GM23338 (cell line): ENCODE measurements at regions not wholly inside any gene's neighbourhood (a gene's known extent, or its start where the extent isn't known, plus 50 kb on each side); places are given as distances from the start of the nearest gene placed in this dataset.

Experiments
- ATAC-seq: fragments of 200-7000 bp; cut with Tn5 transposase; 3 replicates; pipeline ENCODE4 v1.9.1; 2020
- DNase-seq: peaks from one replicate; pipeline ENCODE4 v3.0.0-alpha.2; 2015; ENCODE audit warnings: low spot score
- H2AFZ ChIP-seq: fragments of 200-600 bp; sonication (generic); 2 replicates; pipeline ENCODE4 v1.8.0; 2016; ENCODE audit warnings: antibody characterized with exemption, mild to moderate bottlenecking, moderate library complexity
- H3F3A ChIP-seq: fragments of 200-600 bp; sonication (generic); replicated peaks from 2 replicates; pipeline ENCODE4 v1.8.0; 2017; ENCODE audit warnings: antibody characterized with exemption, mixed run types, low read depth
- H3K27ac ChIP-seq: fragments of 200-600 bp; sonication (generic); 2 replicates; pipeline ENCODE4 v1.6.1; 2016; ENCODE audit warnings: low read depth
- H3K27me3 ChIP-seq: fragments of 200-600 bp; sonication (generic); 2 replicates; pipeline ENCODE4 v1.8.0; 2016; ENCODE audit warnings: mild to moderate bottlenecking, mixed run types, moderate library complexity; ENCODE audit not compliant: insufficient read depth
- H3K36me3 ChIP-seq: fragments of 200-600 bp; sonication (generic); 2 replicates; pipeline ENCODE4 v1.8.0; 2016; ENCODE audit warnings: mild to moderate bottlenecking; ENCODE audit not compliant: insufficient read depth
- H3K4me1 ChIP-seq: fragments of 200-600 bp; sonication (generic); 2 replicates; pipeline ENCODE4 v1.8.0; 2016; ENCODE audit warnings: mild to moderate bottlenecking, moderate library complexity; ENCODE audit not compliant: insufficient read depth
- H3K4me2 ChIP-seq: fragments of 200-600 bp; sonication (generic); 2 replicates; pipeline ENCODE4 v1.7.1; 2017; ENCODE audit warnings: mixed run types
- H3K4me3 ChIP-seq: fragments of 200-600 bp; sonication (generic); 2 replicates; pipeline ENCODE4 v1.6.1; 2016; ENCODE audit warnings: mixed run types
- H3K79me2 ChIP-seq: fragments of 200-600 bp; sonication (generic); replicated peaks from 2 replicates; pipeline ENCODE4 v1.8.0; 2017; ENCODE audit warnings: mild to moderate bottlenecking; ENCODE audit not compliant: insufficient read depth
- H3K9me2 ChIP-seq: fragments of 200-600 bp; sonication (generic); 2 replicates; pipeline ENCODE4 v1.8.0; 2017; ENCODE audit not compliant: insufficient read depth
- H4K20me1 ChIP-seq: fragments of 200-600 bp; sonication (generic); replicated peaks from 2 replicates; pipeline ENCODE4 v1.8.0; 2017; ENCODE audit warnings: mild to moderate bottlenecking; ENCODE audit not compliant: insufficient read depth
- H3K27ac Mint-ChIP-seq: 2 replicates; pipeline ENCODE4 v1.8.0; 2020; ENCODE audit warnings: inconsistent platforms, mild to moderate bottlenecking, moderate library complexity, mixed read lengths
- H3K27me3 Mint-ChIP-seq: 3 replicates; pipeline ENCODE4 v1.8.0; 2022; ENCODE audit warnings: low read depth, mild to moderate bottlenecking, moderate library complexity, mixed read lengths, inconsistent platforms; ENCODE audit not compliant: insufficient read depth, poor library complexity
- H3K36me3 Mint-ChIP-seq: 3 replicates; pipeline ENCODE4 v1.8.0; 2021; ENCODE audit warnings: low read depth, mild to moderate bottlenecking, inconsistent platforms, moderate library complexity, mixed read lengths
- H3K4me1 Mint-ChIP-seq: 3 replicates; pipeline ENCODE4 v1.8.0; 2020; ENCODE audit warnings: mild to moderate bottlenecking, inconsistent platforms, mixed read lengths
- H3K4me3 Mint-ChIP-seq: 3 replicates; pipeline ENCODE4 v1.8.0; 2021; ENCODE audit warnings: moderate library complexity, mild to moderate bottlenecking, inconsistent platforms, mixed read lengths
- H3K9me3 Mint-ChIP-seq: 3 replicates; pipeline ENCODE4 v1.8.0; 2020; ENCODE audit warnings: moderate library complexity, mild to moderate bottlenecking, inconsistent platforms, mixed read lengths
- CREB1 ChIP-seq: fragments of 250-450 bp; sonication (Bioruptor Pico); IDR thresholded peaks from 2 replicates; pipeline ENCODE4 v1.5.0; 2020; ENCODE audit warnings: low read depth, mild to moderate bottlenecking, moderate library complexity
- EZH2 ChIP-seq: fragments of 200-600 bp; sonication (generic); IDR thresholded peaks from one replicate; pipeline ENCODE4 v1.8.0; 2017; ENCODE audit warnings: antibody characterized with exemption, mild to moderate bottlenecking, low read depth; ENCODE audit not compliant: unreplicated experiment
- JUNB ChIP-seq: IDR thresholded peaks from one replicate; pipeline ENCODE4 v1.6.1; 2016; ENCODE audit warnings: antibody characterized with exemption; ENCODE audit not compliant: unreplicated experiment
- POLR2AphosphoS5 ChIP-seq: IDR thresholded peaks from 2 replicates; pipeline ENCODE4 v1.6.1; 2016; ENCODE audit warnings: antibody characterized with exemption, low read depth
- REST ChIP-seq: IDR thresholded peaks from one replicate; pipeline ENCODE4 v1.6.1; 2018; ENCODE audit warnings: antibody characterized with exemption; ENCODE audit not compliant: unreplicated experiment
- STAT1 ChIP-seq: IDR thresholded peaks from one replicate; pipeline ENCODE4 v1.6.1; 2016; ENCODE audit warnings: antibody characterized with exemption; ENCODE audit not compliant: unreplicated experiment
- ZNF114 ChIP-seq: fragments of 250-450 bp; sonication (Bioruptor Pico); IDR thresholded peaks from 2 replicates; pipeline ENCODE4 v1.5.0; 2020; ENCODE audit warnings: mild to moderate bottlenecking, moderate library complexity
- ZNF331 ChIP-seq: fragments of 250-450 bp; sonication (Bioruptor Pico); IDR thresholded peaks from 2 replicates; pipeline ENCODE4 v1.5.0; 2020; ENCODE audit warnings: low read depth, mild to moderate bottlenecking, moderate library complexity
- ZNF462 ChIP-seq: fragments of 250-450 bp; sonication (Bioruptor Pico); IDR thresholded peaks from 2 replicates; pipeline ENCODE4 v1.5.0; 2020; ENCODE audit warnings: mild to moderate bottlenecking, moderate library complexity

GRCh38 chr18:30743033-30743432 lies 299.5 kb downstream of the DSC3 start:
- Mint-ChIP-seq H3K9me3 (no peaks in the 10 kb centered on the region; the same call in 1 of the 3 replicates), H3K4me1 (peaks cover 3% of the 10 kb centered on the region; the same call in 2 of the 3 replicates), H3K36me3 (peaks cover 5% of the 10 kb centered on the region; the same call in 2 of the 3 replicates), H3K4me3 (no peak overlapping the region), H3K27me3 (no peaks in the 10 kb centered on the region), H3K27ac (no peak overlapping the region)
- Histone ChIP-seq H3F3A (no peaks in the 10 kb centered on the region), H3K4me1 (no peaks in the 10 kb centered on the region), H3K79me2 (no peaks in the 10 kb centered on the region), H4K20me1 (no peaks in the 10 kb centered on the region), H3K9me2 (no peaks in the 10 kb centered on the region), H3K27me3 (no peaks in the 10 kb centered on the region), H3K4me2 (no peak overlapping the region), H3K27ac (no peak overlapping the region), H2AFZ (no peak overlapping the region), H3K4me3 (no peak overlapping the region), H3K36me3 (no peaks in the 10 kb centered on the region)
- TF ChIP-seq CREB1 (CRISPR knock-in tag) = no peak
- no peak for TF ChIP-seq POLR2AphosphoS5
- TF ChIP-seq EZH2 = no peak
- no peak for TF ChIP-seq REST
- TF ChIP-seq STAT1 = no peak
- TF ChIP-seq ZNF331 (CRISPR knock-in tag) = no peak
- TF ChIP-seq JUNB = no peak
- no peak for TF ChIP-seq ZNF462 (CRISPR knock-in tag)
- TF ChIP-seq ZNF114 (CRISPR knock-in tag) = no peak
- DNase-seq (no peak), ATAC-seq (no peak)
